GM11168 (cell line): ENCODE measurements at regions not wholly inside any gene's neighbourhood (a gene's known extent, or its start where the extent isn't known, plus 50 kb on each side); places are given as distances from the start of the nearest gene placed in this dataset.
"Not testable (repeated sequence)": the region's sequence is repeated elsewhere in the genome, so short reads cannot be mapped to it uniquely, and the experiment has no call there.

Source experiments
- in situ Hi-C: fragments of 300-500 bp; cut with MboI; formaldehyde crosslinking; loops from one replicate; pipeline ENCODE4 v1.12.0; 2022; ENCODE audit warnings: low sequenced_read_pairs; ENCODE audit not compliant: unreplicated experiment

- in situ Hi-C loops: no loop called here
These were observed 174.0 kb upstream of the NTF3 start for GRCh38 chr12:5257763-5258495.

GRCh38 chr12:5258498-5258897, 173.4 kb upstream of the NTF3 start:
- in situ Hi-C loops: no loop called here

GRCh38 chr12:5258926-5259325, 173.0 kb upstream of the NTF3 start:
- in situ Hi-C loops: no loop called here

GRCh38 chr12:5259523-5259922, 172.4 kb upstream of the NTF3 start:
- in situ Hi-C loops: no loop called here

- in situ Hi-C loops: no loop called here
These were observed 171.8 kb upstream of the NTF3 start for GRCh38 chr12:5260086-5260485.

GRCh38 chr12:5260591-5261086, 171.3 kb upstream of the NTF3 start:
- in situ Hi-C loops: no loop called here

- in situ Hi-C loops: no loop called here
These were observed 169.5 kb upstream of the NTF3 start for GRCh38 chr12:5262450-5262849.

GRCh38 chr12:5262885-5263284, 169.0 kb upstream of the NTF3 start:
- in situ Hi-C loops: no loop called here

GRCh38 chr12:5264006-5264405, 167.9 kb upstream of the NTF3 start:
- in situ Hi-C loops: no loop called here

- in situ Hi-C loops: no loop called here
These were observed 164.1 kb upstream of the NTF3 start for GRCh38 chr12:5267603-5268423.

- in situ Hi-C loops: no loop called here
These were observed 163.3 kb upstream of the NTF3 start for GRCh38 chr12:5268424-5269210.

GRCh38 chr12:5269846-5270245, 162.1 kb upstream of the NTF3 start:
- in situ Hi-C loops: no loop called here

- in situ Hi-C loops: no loop called here
These were observed 159.7 kb upstream of the NTF3 start for GRCh38 chr12:5272018-5272785.

GRCh38 chr12:5273709-5274108, 158.2 kb upstream of the NTF3 start:
- in situ Hi-C loops: no loop called here

- in situ Hi-C loops: no loop called here
These were observed 155.5 kb upstream of the NTF3 start for GRCh38 chr12:5276327-5276880.

GRCh38 chr12:5280086-5280485, 151.8 kb upstream of the NTF3 start:
- in situ Hi-C loops: no loop called here

GRCh38 chr12:5290368-5290767, 141.5 kb upstream of the NTF3 start:
- in situ Hi-C loops: not testable (repeated sequence)

GRCh38 chr12:5292651-5293050, 139.3 kb upstream of the NTF3 start:
- in situ Hi-C loops: no loop called here

- in situ Hi-C loops: no loop called here
These were observed 138.1 kb upstream of the NTF3 start for GRCh38 chr12:5293773-5294172.
